CD8-positive, alpha-beta memory T cell (primary cell): ENCODE measurements at regions not wholly inside any gene's neighbourhood (a gene's known extent, or its start where the extent isn't known, plus 50 kb on each side); places are given as distances from the start of the nearest gene placed in this dataset.

Experiments
- CTCF ChIA-PET: fragments of 350-600 bp; sonication (Branson Sonifier 250); formaldehyde crosslinking; loops from one replicate; lab custom pipeline; 2021; ENCODE audit warnings: antibody characterized with exemption; lab: Charles Lee
- POLR2A ChIA-PET: fragments of 350-600 bp; sonication (Branson Sonifier 250); formaldehyde crosslinking; loops from one replicate; lab custom pipeline; 2021; ENCODE audit warnings: antibody characterized with exemption; lab: Charles Lee
- DNase-seq, 5 donors: peaks; one replicate each; pipeline versions ENCODE4 v3.0.0 to v3.0.0-alpha.2; 2020 to 2022; ENCODE audit warnings: mixed read lengths in 1 of 5
- H3K27ac ChIP-seq: one replicate; pipeline ENCODE4 v1.7.0; 2013; ENCODE audit warnings: low read depth, mild to moderate bottlenecking, low read length, moderate library complexity
- H3K27me3 ChIP-seq: 2 replicates; pipeline ENCODE4 v1.7.0; 2013; ENCODE audit warnings: low read length, mild to moderate bottlenecking; ENCODE audit not compliant: insufficient read depth, poor library complexity, severe bottlenecking
- H3K36me3 ChIP-seq: 2 replicates; pipeline ENCODE4 v1.7.0; 2013; ENCODE audit warnings: mild to moderate bottlenecking, low read length, moderate library complexity; ENCODE audit not compliant: insufficient read depth
- H3K4me1 ChIP-seq: 2 replicates; pipeline ENCODE4 v1.7.0; 2013; ENCODE audit warnings: mild to moderate bottlenecking, low read length, moderate library complexity; ENCODE audit not compliant: insufficient read depth
- H3K4me3 ChIP-seq: 2 replicates; pipeline ENCODE4 v1.7.0; 2013; ENCODE audit warnings: mild to moderate bottlenecking, low read length
- H3K9me3 ChIP-seq: 2 replicates; pipeline ENCODE4 v1.7.0; 2013; ENCODE audit warnings: mild to moderate bottlenecking, low read length
- H3K27ac Mint-ChIP-seq, 8 donors: one replicate each; pipeline ENCODE4 v1.8.0; 2020 to 2021; ENCODE audit warnings: mixed read lengths in 8 of 8, mild to moderate bottlenecking in 6 of 8, inconsistent platforms in 3 of 8, moderate library complexity in 3 of 8
- H3K27me3 Mint-ChIP-seq, 2 donors: one replicate each; pipeline ENCODE4 v1.8.0; 2020 to 2021; ENCODE audit warnings: mixed read lengths in 2 of 2, mild to moderate bottlenecking in 1 of 2, moderate library complexity in 1 of 2
- H3K36me3 Mint-ChIP-seq, 3 donors: one replicate each; pipeline ENCODE4 v1.8.0; 2020 to 2021; ENCODE audit warnings: mixed read lengths in 3 of 3, inconsistent platforms in 1 of 3, mild to moderate bottlenecking in 1 of 3
- H3K4me1 Mint-ChIP-seq, 3 donors: one replicate each; pipeline ENCODE4 v1.8.0; 2020 to 2021; ENCODE audit warnings: mixed read lengths in 3 of 3, inconsistent platforms in 1 of 3, mild to moderate bottlenecking in 1 of 3
- H3K4me3 Mint-ChIP-seq, 7 donors: one replicate each; pipeline ENCODE4 v1.8.0; 2020 to 2021; ENCODE audit warnings: mixed read lengths in 7 of 7, mild to moderate bottlenecking in 6 of 7, moderate library complexity in 4 of 7, inconsistent platforms in 2 of 7
- H3K9me3 Mint-ChIP-seq, 5 donors: one replicate each; pipeline ENCODE4 v1.8.0; 2020 to 2022; ENCODE audit warnings: mixed read lengths in 5 of 5, mild to moderate bottlenecking in 3 of 5, moderate library complexity in 2 of 5, inconsistent platforms in 1 of 5

GRCh38 chr6:19663479-19663878, 173.7 kb upstream of the ID4 start:
- no peak for DNase-seq
- CTCF ChIA-PET = no interaction called here
- Mint-ChIP-seq H3K36me3 (no peaks in the 10 kb centered on the region), H3K4me1 (no peaks in the 10 kb centered on the region), H3K27ac (no peak overlapping the region), H3K9me3 (peaks cover 0 to 3% (median 0%) of the 10 kb centered on the region in 5 donors), H3K27me3 (no peaks in the 10 kb centered on the region), H3K4me3 (no peak overlapping the region)
- POLR2A ChIA-PET = no interaction called here
- H3K27me3 ChIP-seq = no peaks in the 10 kb centered on the region
- H3K9me3 ChIP-seq = no peaks in the 10 kb centered on the region
- no peaks in the 10 kb centered on the region for H3K36me3 ChIP-seq
- H3K4me1 ChIP-seq = no peaks in the 10 kb centered on the region
- no peak overlapping the region for H3K27ac ChIP-seq
- no peak overlapping the region for H3K4me3 ChIP-seq

- POLR2A ChIA-PET = no interaction called here
- Mint-ChIP-seq H3K36me3 (no peaks in the 10 kb centered on the region), H3K27me3 (no peaks in the 10 kb centered on the region), H3K4me1 (no peaks in the 10 kb centered on the region), H3K27ac (no peak overlapping the region), H3K9me3 (peaks cover 0 to 3% (median 0%) of the 10 kb centered on the region in 5 donors), H3K4me3 (no peak overlapping the region)
- no peaks in the 10 kb centered on the region for H3K27me3 ChIP-seq
- H3K9me3 ChIP-seq = no peaks in the 10 kb centered on the region
- no peak for DNase-seq
- H3K4me3 ChIP-seq = no peak overlapping the region
- H3K27ac ChIP-seq = no peak overlapping the region
- no peaks in the 10 kb centered on the region for H3K36me3 ChIP-seq
- H3K4me1 ChIP-seq = no peaks in the 10 kb centered on the region
- CTCF ChIA-PET = interaction anchor here (1.8 kb wide), 1 partner anchor 7 kb away, joined by 3 read pairs; no protein-coding TSS in a partner anchor
Measured at GRCh38 chr6:19664050-19664449, 173.1 kb upstream of the ID4 start.

GRCh38 chr6:19664878-19665612, 172.1 kb upstream of the ID4 start:
- no peaks in the 10 kb centered on the region for H3K4me1 Mint-ChIP-seq
- CTCF ChIA-PET = interaction anchor here (1.8 kb wide), 1 partner anchor 8 kb away, joined by 3 read pairs; no protein-coding TSS in a partner anchor
- H3K4me1 ChIP-seq = no peaks in the 10 kb centered on the region
- no peaks in the 10 kb centered on the region for H3K36me3 Mint-ChIP-seq
- POLR2A ChIA-PET = no interaction called here
- H3K36me3 ChIP-seq = no peaks in the 10 kb centered on the region
- H3K27ac Mint-ChIP-seq = no peak overlapping the region
- no peak overlapping the region for H3K27ac ChIP-seq
- DNase-seq = no peak
- peaks cover 0 to 3% (median 0%) of the 10 kb centered on the region in 5 donors for H3K9me3 Mint-ChIP-seq
- no peak overlapping the region for H3K4me3 ChIP-seq
- H3K27me3 Mint-ChIP-seq = no peaks in the 10 kb centered on the region
- H3K4me3 Mint-ChIP-seq = no peak overlapping the region
- no peaks in the 10 kb centered on the region for H3K27me3 ChIP-seq
- H3K9me3 ChIP-seq = no peaks in the 10 kb centered on the region

GRCh38 chr6:19665613-19665909, 171.6 kb upstream of the ID4 start:
- no peaks in the 10 kb centered on the region for H3K9me3 ChIP-seq
- Mint-ChIP-seq H3K4me1 (no peaks in the 10 kb centered on the region), H3K27me3 (no peaks in the 10 kb centered on the region), H3K27ac (no peak overlapping the region), H3K36me3 (no peaks in the 10 kb centered on the region), H3K9me3 (peaks cover 0 to 3% (median 0%) of the 10 kb centered on the region in 5 donors), H3K4me3 (no peak overlapping the region)
- no peaks in the 10 kb centered on the region for H3K27me3 ChIP-seq
- H3K4me3 ChIP-seq = no peak overlapping the region
- H3K4me1 ChIP-seq = no peaks in the 10 kb centered on the region
- POLR2A ChIA-PET = no interaction called here
- no peak for DNase-seq
- CTCF ChIA-PET = interaction anchor here (1.8 kb wide), 1 partner anchor 9 kb away, joined by 3 read pairs; no protein-coding TSS in a partner anchor
- no peak overlapping the region for H3K27ac ChIP-seq
- H3K36me3 ChIP-seq = no peaks in the 10 kb centered on the region

GRCh38 chr6:19668710-19669109, 168.5 kb upstream of the ID4 start:
- no peaks in the 10 kb centered on the region for H3K36me3 ChIP-seq
- H3K27me3 ChIP-seq = no peaks in the 10 kb centered on the region
- ChIA-PET POLR2A (no interaction called here), CTCF (no interaction called here)
- Mint-ChIP-seq H3K9me3 (peaks cover 0 to 5% (median 2%) of the 10 kb centered on the region in 5 donors), H3K27me3 (no peaks in the 10 kb centered on the region), H3K4me3 (no peak overlapping the region), H3K27ac (no peak overlapping the region), H3K4me1 (no peaks in the 10 kb centered on the region), H3K36me3 (no peaks in the 10 kb centered on the region)
- no peak overlapping the region for H3K27ac ChIP-seq
- H3K9me3 ChIP-seq = no peaks in the 10 kb centered on the region
- H3K4me3 ChIP-seq = no peak overlapping the region
- DNase-seq = no peak
- H3K4me1 ChIP-seq = no peaks in the 10 kb centered on the region

- Mint-ChIP-seq H3K4me1 (no peaks in the 10 kb centered on the region), H3K36me3 (no peaks in the 10 kb centered on the region), H3K4me3 (no peak overlapping the region), H3K27me3 (no peaks in the 10 kb centered on the region), H3K27ac (no peak overlapping the region), H3K9me3 (peaks cover 0 to 5% (median 2%) of the 10 kb centered on the region in 5 donors)
- H3K9me3 ChIP-seq = no peaks in the 10 kb centered on the region
- no peaks in the 10 kb centered on the region for H3K36me3 ChIP-seq
- no peaks in the 10 kb centered on the region for H3K4me1 ChIP-seq
- DNase-seq = no peak
- ChIA-PET CTCF (no interaction called here), POLR2A (no interaction called here)
- H3K27me3 ChIP-seq = no peaks in the 10 kb centered on the region
- H3K4me3 ChIP-seq = no peak overlapping the region
- H3K27ac ChIP-seq = no peak overlapping the region
Measured at GRCh38 chr6:19669206-19669605, 168.0 kb upstream of the ID4 start.

GRCh38 chr6:19682859-19683258, 154.3 kb upstream of the ID4 start:
- H3K4me1 ChIP-seq = no peaks in the 10 kb centered on the region
- H3K9me3 ChIP-seq = no peaks in the 10 kb centered on the region
- Mint-ChIP-seq H3K4me1 (no peaks in the 10 kb centered on the region), H3K36me3 (no peaks in the 10 kb centered on the region), H3K27me3 (peaks cover 0 to 1% of the 10 kb centered on the region in 2 donors), H3K27ac (no peak overlapping the region), H3K9me3 (peaks cover 0 to 12% (median 0%) of the 10 kb centered on the region in 5 donors), H3K4me3 (no peak overlapping the region)
- no peak overlapping the region for H3K4me3 ChIP-seq
- CTCF ChIA-PET = no interaction called here
- POLR2A ChIA-PET = no interaction called here
- no peak overlapping the region for H3K27ac ChIP-seq
- no peaks in the 10 kb centered on the region for H3K36me3 ChIP-seq
- H3K27me3 ChIP-seq = no peaks in the 10 kb centered on the region
- DNase-seq = no peak

- no peak for DNase-seq
- POLR2A ChIA-PET = no interaction called here
- Mint-ChIP-seq H3K4me1 (no peaks in the 10 kb centered on the region), H3K27ac (no peak overlapping the region), H3K36me3 (no peaks in the 10 kb centered on the region), H3K9me3 (peaks cover 2 to 8% (median 3%) of the 10 kb centered on the region in 5 donors), H3K4me3 (no peak overlapping the region), H3K27me3 (peaks cover 0 to 6% of the 10 kb centered on the region in 2 donors)
- Histone ChIP-seq H3K27ac (no peak overlapping the region), H3K36me3 (no peaks in the 10 kb centered on the region), H3K27me3 (no peaks in the 10 kb centered on the region), H3K4me3 (no peak overlapping the region), H3K9me3 (no peaks in the 10 kb centered on the region), H3K4me1 (no peaks in the 10 kb centered on the region)
- CTCF ChIA-PET = interaction anchor here (0.9 kb wide), 1 partner anchor 50 kb away, joined by 3 read pairs; no protein-coding TSS in a partner anchor
Measured at GRCh38 chr6:19690325-19691075, 146.7 kb upstream of the ID4 start.
